ENCODE measurements at regions not wholly inside any gene's neighbourhood (a gene's known extent, or its start where the extent isn't known, plus 50 kb on each side); places are given as distances from the start of the nearest gene placed in this dataset.

DNA sequence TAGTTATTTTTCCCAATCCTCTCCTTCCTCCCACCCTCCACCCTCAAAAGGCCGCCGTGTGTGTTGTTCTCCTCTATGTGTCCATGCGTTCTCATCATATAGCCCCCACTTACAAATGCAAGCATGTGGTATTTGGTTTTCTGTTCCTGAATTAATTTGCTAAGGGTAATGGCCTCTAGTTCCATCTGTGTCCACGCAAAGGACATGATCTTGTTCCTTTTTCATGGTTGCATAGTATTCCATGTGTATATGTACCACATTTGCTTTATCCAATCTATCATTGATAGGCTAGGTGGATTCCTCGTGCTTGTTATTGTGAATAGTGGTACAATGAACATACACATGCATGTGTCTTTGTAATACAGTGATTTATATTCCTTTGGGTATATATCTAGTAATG, 1193.7 kb downstream of the RPA4 start:
- no peak for ATAC-seq
- Mint-ChIP-seq H3K27ac (no peak overlapping the region), H3K4me3 (no peak overlapping the region), H3K27me3 (ENCODE audit: low read depth) (no peaks in the 10 kb centered on the region), H3K9me3 (peaks cover 17% of the 10 kb centered on the region), H3K4me1 (peaks cover 16% of the 10 kb centered on the region), H3K36me3 (no peaks in the 10 kb centered on the region)
- no peak for TF ChIP-seq ATF1 (CRISPR knock-in tag; IDR thresholded peaks at IDR 0.05)
- TF ChIP-seq SP1 (CRISPR knock-in tag; conservative IDR thresholded peaks at IDR 0.05): no peak
- TF ChIP-seq CREM (CRISPR knock-in tag; IDR thresholded peaks at IDR 0.05): no peak
- TF ChIP-seq ELF4 (CRISPR knock-in tag; IDR thresholded peaks at IDR 0.05; ENCODE audit: low read depth): no peak
- TF ChIP-seq, protein P1, sequence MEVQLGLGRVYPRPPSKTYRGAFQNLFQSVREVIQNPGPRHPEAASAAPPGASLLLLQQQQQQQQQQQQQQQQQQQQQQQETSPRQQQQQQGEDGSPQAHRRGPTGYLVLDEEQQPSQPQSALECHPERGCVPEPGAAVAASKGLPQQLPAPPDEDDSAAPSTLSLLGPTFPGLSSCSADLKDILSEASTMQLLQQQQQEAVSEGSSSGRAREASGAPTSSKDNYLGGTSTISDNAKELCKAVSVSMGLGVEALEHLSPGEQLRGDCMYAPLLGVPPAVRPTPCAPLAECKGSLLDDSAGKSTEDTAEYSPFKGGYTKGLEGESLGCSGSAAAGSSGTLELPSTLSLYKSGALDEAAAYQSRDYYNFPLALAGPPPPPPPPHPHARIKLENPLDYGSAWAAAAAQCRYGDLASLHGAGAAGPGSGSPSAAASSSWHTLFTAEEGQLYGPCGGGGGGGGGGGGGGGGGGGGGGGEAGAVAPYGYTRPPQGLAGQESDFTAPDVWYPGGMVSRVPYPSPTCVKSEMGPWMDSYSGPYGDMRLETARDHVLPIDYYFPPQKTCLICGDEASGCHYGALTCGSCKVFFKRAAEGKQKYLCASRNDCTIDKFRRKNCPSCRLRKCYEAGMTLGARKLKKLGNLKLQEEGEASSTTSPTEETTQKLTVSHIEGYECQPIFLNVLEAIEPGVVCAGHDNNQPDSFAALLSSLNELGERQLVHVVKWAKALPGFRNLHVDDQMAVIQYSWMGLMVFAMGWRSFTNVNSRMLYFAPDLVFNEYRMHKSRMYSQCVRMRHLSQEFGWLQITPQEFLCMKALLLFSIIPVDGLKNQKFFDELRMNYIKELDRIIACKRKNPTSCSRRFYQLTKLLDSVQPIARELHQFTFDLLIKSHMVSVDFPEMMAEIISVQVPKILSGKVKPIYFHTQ (CRISPR knock-in tag; IDR thresholded peaks at IDR 0.05): no peak
- no peak for TF ChIP-seq ZNF232 (CRISPR knock-in tag; IDR thresholded peaks at IDR 0.05)
- TF ChIP-seq, protein P2, sequence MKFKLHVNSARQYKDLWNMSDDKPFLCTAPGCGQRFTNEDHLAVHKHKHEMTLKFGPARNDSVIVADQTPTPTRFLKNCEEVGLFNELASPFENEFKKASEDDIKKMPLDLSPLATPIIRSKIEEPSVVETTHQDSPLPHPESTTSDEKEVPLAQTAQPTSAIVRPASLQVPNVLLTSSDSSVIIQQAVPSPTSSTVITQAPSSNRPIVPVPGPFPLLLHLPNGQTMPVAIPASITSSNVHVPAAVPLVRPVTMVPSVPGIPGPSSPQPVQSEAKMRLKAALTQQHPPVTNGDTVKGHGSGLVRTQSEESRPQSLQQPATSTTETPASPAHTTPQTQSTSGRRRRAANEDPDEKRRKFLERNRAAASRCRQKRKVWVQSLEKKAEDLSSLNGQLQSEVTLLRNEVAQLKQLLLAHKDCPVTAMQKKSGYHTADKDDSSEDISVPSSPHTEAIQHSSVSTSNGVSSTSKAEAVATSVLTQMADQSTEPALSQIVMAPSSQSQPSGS (CRISPR knock-in tag; IDR thresholded peaks at IDR 0.05; ENCODE audit: borderline replicate concordance, low read depth): no peak
- TF ChIP-seq MXD4 (CRISPR knock-in tag; IDR thresholded peaks at IDR 0.05; ENCODE audit: borderline replicate concordance): no peak
- no peak for TF ChIP-seq NFE2L1 (CRISPR knock-in tag; IDR thresholded peaks at IDR 0.05)
- TF ChIP-seq FOXP1 (CRISPR knock-in tag; IDR thresholded peaks at IDR 0.05; ENCODE audit: borderline replicate concordance): no peak
- TF ChIP-seq, protein P3, sequence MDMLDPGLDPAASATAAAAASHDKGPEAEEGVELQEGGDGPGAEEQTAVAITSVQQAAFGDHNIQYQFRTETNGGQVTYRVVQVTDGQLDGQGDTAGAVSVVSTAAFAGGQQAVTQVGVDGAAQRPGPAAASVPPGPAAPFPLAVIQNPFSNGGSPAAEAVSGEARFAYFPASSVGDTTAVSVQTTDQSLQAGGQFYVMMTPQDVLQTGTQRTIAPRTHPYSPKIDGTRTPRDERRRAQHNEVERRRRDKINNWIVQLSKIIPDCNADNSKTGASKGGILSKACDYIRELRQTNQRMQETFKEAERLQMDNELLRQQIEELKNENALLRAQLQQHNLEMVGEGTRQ (CRISPR knock-in tag; IDR thresholded peaks at IDR 0.05): no peak
- TF ChIP-seq OVOL2 (CRISPR knock-in tag; IDR thresholded peaks at IDR 0.05; ENCODE audit: borderline replicate concordance): no peak
- no peak for TF ChIP-seq ZNF671 (CRISPR knock-in tag; IDR thresholded peaks at IDR 0.05)
- TF ChIP-seq SMAD4 (CRISPR knock-in tag; IDR thresholded peaks at IDR 0.05): no peak
- no peak for TF ChIP-seq SMAD3 (CRISPR knock-in tag; IDR thresholded peaks at IDR 0.05; ENCODE audit: borderline replicate concordance)
- TF ChIP-seq, protein P4, sequence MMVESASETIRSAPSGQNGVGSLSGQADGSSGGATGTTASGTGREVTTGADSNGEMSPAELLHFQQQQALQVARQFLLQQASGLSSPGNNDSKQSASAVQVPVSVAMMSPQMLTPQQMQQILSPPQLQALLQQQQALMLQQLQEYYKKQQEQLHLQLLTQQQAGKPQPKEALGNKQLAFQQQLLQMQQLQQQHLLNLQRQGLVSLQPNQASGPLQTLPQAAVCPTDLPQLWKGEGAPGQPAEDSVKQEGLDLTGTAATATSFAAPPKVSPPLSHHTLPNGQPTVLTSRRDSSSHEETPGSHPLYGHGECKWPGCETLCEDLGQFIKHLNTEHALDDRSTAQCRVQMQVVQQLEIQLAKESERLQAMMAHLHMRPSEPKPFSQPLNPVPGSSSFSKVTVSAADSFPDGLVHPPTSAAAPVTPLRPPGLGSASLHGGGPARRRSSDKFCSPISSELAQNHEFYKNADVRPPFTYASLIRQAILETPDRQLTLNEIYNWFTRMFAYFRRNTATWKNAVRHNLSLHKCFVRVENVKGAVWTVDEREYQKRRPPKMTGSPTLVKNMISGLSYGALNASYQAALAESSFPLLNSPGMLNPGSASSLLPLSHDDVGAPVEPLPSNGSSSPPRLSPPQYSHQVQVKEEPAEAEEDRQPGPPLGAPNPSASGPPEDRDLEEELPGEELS (CRISPR knock-in tag; IDR thresholded peaks at IDR 0.05): no peak
- TF ChIP-seq, protein P5, sequence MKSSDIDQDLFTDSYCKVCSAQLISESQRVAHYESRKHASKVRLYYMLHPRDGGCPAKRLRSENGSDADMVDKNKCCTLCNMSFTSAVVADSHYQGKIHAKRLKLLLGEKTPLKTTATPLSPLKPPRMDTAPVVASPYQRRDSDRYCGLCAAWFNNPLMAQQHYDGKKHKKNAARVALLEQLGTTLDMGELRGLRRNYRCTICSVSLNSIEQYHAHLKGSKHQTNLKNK (CRISPR knock-in tag; IDR thresholded peaks at IDR 0.05): no peak
- CTCF ChIA-PET: no interaction called here
- POLR2A ChIA-PET: no interaction called here
- DNase-seq (ENCODE audit: low spot score): no peak

DNA sequence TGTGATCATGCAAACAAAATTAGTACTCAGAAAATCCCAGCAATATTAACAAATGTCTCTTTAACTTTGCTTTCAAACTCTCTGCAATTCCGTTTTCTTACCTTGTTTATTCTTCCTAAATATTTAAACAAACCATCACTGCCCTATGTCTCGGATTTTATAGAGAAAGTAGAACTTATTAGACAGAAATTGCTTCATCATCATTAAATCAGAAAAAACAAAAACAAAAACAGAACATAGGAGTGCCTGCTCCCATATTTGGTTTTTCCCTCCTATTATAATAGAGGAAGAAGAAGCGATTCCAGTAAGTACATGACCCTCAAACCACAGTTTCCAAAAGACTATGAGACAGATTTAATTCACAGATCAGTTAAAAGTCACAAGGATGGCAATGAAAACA, 1228.0 kb downstream of the RPA4 start:
- Mint-ChIP-seq H3K27me3 (ENCODE audit: low read depth) (no peaks in the 10 kb centered on the region), H3K4me3 (no peak overlapping the region), H3K4me1 (peaks cover 39% of the 10 kb centered on the region), H3K36me3 (no peaks in the 10 kb centered on the region), H3K27ac (no peak overlapping the region), H3K9me3 (no peaks in the 10 kb centered on the region)
- no peak for DNase-seq (ENCODE audit: low spot score)
- ChIA-PET CTCF (no interaction called here), POLR2A (no interaction called here)
- no peak for ATAC-seq
- no peak for TF ChIP-seq TEAD4 (CRISPR knock-in tag; IDR thresholded peaks at IDR 0.05)
- TF ChIP-seq ZNF396 (CRISPR knock-in tag; IDR thresholded peaks at IDR 0.05; ENCODE audit: borderline replicate concordance): no peak
- TF ChIP-seq, protein P6, sequence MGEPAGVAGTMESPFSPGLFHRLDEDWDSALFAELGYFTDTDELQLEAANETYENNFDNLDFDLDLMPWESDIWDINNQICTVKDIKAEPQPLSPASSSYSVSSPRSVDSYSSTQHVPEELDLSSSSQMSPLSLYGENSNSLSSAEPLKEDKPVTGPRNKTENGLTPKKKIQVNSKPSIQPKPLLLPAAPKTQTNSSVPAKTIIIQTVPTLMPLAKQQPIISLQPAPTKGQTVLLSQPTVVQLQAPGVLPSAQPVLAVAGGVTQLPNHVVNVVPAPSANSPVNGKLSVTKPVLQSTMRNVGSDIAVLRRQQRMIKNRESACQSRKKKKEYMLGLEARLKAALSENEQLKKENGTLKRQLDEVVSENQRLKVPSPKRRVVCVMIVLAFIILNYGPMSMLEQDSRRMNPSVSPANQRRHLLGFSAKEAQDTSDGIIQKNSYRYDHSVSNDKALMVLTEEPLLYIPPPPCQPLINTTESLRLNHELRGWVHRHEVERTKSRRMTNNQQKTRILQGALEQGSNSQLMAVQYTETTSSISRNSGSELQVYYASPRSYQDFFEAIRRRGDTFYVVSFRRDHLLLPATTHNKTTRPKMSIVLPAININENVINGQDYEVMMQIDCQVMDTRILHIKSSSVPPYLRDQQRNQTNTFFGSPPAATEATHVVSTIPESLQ (CRISPR knock-in tag; IDR thresholded peaks at IDR 0.05): no peak
- TF ChIP-seq, protein P7, sequence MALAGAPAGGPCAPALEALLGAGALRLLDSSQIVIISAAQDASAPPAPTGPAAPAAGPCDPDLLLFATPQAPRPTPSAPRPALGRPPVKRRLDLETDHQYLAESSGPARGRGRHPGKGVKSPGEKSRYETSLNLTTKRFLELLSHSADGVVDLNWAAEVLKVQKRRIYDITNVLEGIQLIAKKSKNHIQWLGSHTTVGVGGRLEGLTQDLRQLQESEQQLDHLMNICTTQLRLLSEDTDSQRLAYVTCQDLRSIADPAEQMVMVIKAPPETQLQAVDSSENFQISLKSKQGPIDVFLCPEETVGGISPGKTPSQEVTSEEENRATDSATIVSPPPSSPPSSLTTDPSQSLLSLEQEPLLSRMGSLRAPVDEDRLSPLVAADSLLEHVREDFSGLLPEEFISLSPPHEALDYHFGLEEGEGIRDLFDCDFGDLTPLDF (CRISPR knock-in tag; IDR thresholded peaks at IDR 0.05): no peak
- TF ChIP-seq, protein P8, sequence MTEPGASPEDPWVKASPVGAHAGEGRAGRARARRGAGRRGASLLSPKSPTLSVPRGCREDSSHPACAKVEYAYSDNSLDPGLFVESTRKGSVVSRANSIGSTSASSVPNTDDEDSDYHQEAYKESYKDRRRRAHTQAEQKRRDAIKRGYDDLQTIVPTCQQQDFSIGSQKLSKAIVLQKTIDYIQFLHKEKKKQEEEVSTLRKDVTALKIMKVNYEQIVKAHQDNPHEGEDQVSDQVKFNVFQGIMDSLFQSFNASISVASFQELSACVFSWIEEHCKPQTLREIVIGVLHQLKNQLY (CRISPR knock-in tag; IDR thresholded peaks at IDR 0.05): no peak
- TF ChIP-seq, protein P9, sequence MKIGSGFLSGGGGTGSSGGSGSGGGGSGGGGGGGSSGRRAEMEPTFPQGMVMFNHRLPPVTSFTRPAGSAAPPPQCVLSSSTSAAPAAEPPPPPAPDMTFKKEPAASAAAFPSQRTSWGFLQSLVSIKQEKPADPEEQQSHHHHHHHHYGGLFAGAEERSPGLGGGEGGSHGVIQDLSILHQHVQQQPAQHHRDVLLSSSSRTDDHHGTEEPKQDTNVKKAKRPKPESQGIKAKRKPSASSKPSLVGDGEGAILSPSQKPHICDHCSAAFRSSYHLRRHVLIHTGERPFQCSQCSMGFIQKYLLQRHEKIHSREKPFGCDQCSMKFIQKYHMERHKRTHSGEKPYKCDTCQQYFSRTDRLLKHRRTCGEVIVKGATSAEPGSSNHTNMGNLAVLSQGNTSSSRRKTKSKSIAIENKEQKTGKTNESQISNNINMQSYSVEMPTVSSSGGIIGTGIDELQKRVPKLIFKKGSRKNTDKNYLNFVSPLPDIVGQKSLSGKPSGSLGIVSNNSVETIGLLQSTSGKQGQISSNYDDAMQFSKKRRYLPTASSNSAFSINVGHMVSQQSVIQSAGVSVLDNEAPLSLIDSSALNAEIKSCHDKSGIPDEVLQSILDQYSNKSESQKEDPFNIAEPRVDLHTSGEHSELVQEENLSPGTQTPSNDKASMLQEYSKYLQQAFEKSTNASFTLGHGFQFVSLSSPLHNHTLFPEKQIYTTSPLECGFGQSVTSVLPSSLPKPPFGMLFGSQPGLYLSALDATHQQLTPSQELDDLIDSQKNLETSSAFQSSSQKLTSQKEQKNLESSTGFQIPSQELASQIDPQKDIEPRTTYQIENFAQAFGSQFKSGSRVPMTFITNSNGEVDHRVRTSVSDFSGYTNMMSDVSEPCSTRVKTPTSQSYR (CRISPR knock-in tag; IDR thresholded peaks at IDR 0.05): no peak
